DND-41 (cell line): ENCODE measurements at regions not wholly inside any gene's neighbourhood (a gene's known extent, or its start where the extent isn't known, plus 50 kb on each side); places are given as distances from the start of the nearest gene placed in this dataset.

Source experiments
- CTCF ChIP-seq: IDR thresholded peaks from 2 replicates; pipeline ENCODE4 v1.5.1; 2012; ENCODE audit warnings: borderline replicate concordance, low read length, moderate library complexity, mild to moderate bottlenecking; ENCODE audit not compliant: poor library complexity, severe bottlenecking; ENCODE audit errors: extremely low read depth
- EZH2 ChIP-seq: IDR thresholded peaks from 3 replicates; pipeline ENCODE4 v1.6.1; 2012; ENCODE audit warnings: borderline replicate concordance, low read depth, mild to moderate bottlenecking, moderate library complexity, low read length, inconsistent platforms; ENCODE audit not compliant: severe bottlenecking

- TF ChIP-seq CTCF (no peak), EZH2 (no peak)
Measured at GRCh38 chr20:5469111-5469510, 141.7 kb downstream of the GPCPD1 start.
